ENCODE measurements at regions not wholly inside any gene's neighbourhood (a gene's known extent, or its start where the extent isn't known, plus 50 kb on each side); places are given as distances from the start of the nearest gene placed in this dataset.

- no peaks in the 10 kb centered on the region for H3K4me1 Mint-ChIP-seq (ENCODE audit: low read depth in 2 of 2)
Observed at GRCh38 chr11:119918347-119918746, 189.3 kb upstream of the NECTIN1 start.

GRCh38 chr11:119916568-119916967 lies 187.6 kb upstream of the NECTIN1 start:
- Mint-ChIP-seq H3K4me3 (no peak overlapping the region), H3K4me1 (ENCODE audit: low read depth in 2 of 2) (no peaks in the 10 kb centered on the region), H3K36me3 (no peaks in the 10 kb centered on the region), H3K27ac (no peak overlapping the region), H3K9me3 (no peaks in the 10 kb centered on the region), H3K27me3 (peaks cover 13 to 16% of the 10 kb centered on the region in 2 donors)
- no peak for ATAC-seq
- no peak for DNase-seq (ENCODE audit: low spot score)

More at GRCh38 chr11:119918347-119918746, 189.3 kb upstream of the NECTIN1 start:
- ATAC-seq (no peak), DNase-seq (ENCODE audit: low spot score) (no peak)
- Mint-ChIP-seq H3K27me3 (peaks cover 31% of the 10 kb centered on the region in 2 donors), H3K9me3 (no peaks in the 10 kb centered on the region), H3K4me3 (no peak overlapping the region), H3K27ac (no peak overlapping the region), H3K36me3 (no peaks in the 10 kb centered on the region)

- Mint-ChIP-seq H3K9me3 (no peaks in the 10 kb centered on the region), H3K27ac (no peak overlapping the region), H3K36me3 (no peaks in the 10 kb centered on the region), H3K4me1 (ENCODE audit: low read depth in 2 of 2) (no peaks in the 10 kb centered on the region), H3K4me3 (no peak overlapping the region), H3K27me3 (peaks cover 14 to 27% of the 10 kb centered on the region in 2 donors)
- DNase-seq (ENCODE audit: low spot score) (no peak), ATAC-seq (no peak)
Observed at GRCh38 chr11:119912229-119912628, 183.2 kb upstream of the NECTIN1 start.

GRCh38 chr11:119910650-119911049 lies 181.7 kb upstream of the NECTIN1 start:
- H3K27me3 Mint-ChIP-seq = peaks cover 16 to 31% of the 10 kb centered on the region in 2 donors
- H3K27ac Mint-ChIP-seq = no peak overlapping the region
- no peak overlapping the region for H3K4me3 Mint-ChIP-seq
- no peak for ATAC-seq
- H3K36me3 Mint-ChIP-seq = no peaks in the 10 kb centered on the region
- no peaks in the 10 kb centered on the region for H3K9me3 Mint-ChIP-seq
- DNase-seq (ENCODE audit: low spot score) = no peak
- no peaks in the 10 kb centered on the region for H3K4me1 Mint-ChIP-seq (ENCODE audit: low read depth in 2 of 2)

- H3K9me3 Mint-ChIP-seq = no peaks in the 10 kb centered on the region
- H3K4me3 Mint-ChIP-seq = no peak overlapping the region
- H3K27me3 Mint-ChIP-seq = peaks cover 21 to 37% of the 10 kb centered on the region in 2 donors
Observed at GRCh38 chr11:119910051-119910450, 181.1 kb upstream of the NECTIN1 start.

GRCh38 chr11:119909495-119909894 lies 180.5 kb upstream of the NECTIN1 start:
- DNase-seq (ENCODE audit: low spot score) = no peak
- H3K4me3 Mint-ChIP-seq = no peak overlapping the region
- H3K9me3 Mint-ChIP-seq = no peaks in the 10 kb centered on the region
- H3K36me3 Mint-ChIP-seq = no peaks in the 10 kb centered on the region
- ATAC-seq = no peak
- H3K27me3 Mint-ChIP-seq = peaks cover 21 to 39% of the 10 kb centered on the region in 2 donors
- no peaks in the 10 kb centered on the region for H3K4me1 Mint-ChIP-seq (ENCODE audit: low read depth in 2 of 2)
- H3K27ac Mint-ChIP-seq = no peak overlapping the region

More at GRCh38 chr11:119910051-119910450, 181.1 kb upstream of the NECTIN1 start:
- ATAC-seq (no peak), DNase-seq (ENCODE audit: low spot score) (no peak)
- no peaks in the 10 kb centered on the region for H3K4me1 Mint-ChIP-seq (ENCODE audit: low read depth in 2 of 2)
- H3K27ac Mint-ChIP-seq = no peak overlapping the region
- H3K36me3 Mint-ChIP-seq = no peaks in the 10 kb centered on the region

GRCh38 chr11:119909077-119909476 lies 180.1 kb upstream of the NECTIN1 start:
- Mint-ChIP-seq H3K4me1 (ENCODE audit: low read depth in 2 of 2) (no peaks in the 10 kb centered on the region), H3K27ac (no peak overlapping the region), H3K36me3 (no peaks in the 10 kb centered on the region), H3K27me3 (peaks cover 21 to 39% of the 10 kb centered on the region in 2 donors), H3K9me3 (no peaks in the 10 kb centered on the region), H3K4me3 (no peak overlapping the region)
- ATAC-seq = no peak
- no peak for DNase-seq (ENCODE audit: low spot score)

GRCh38 chr11:119908573-119908904 lies 179.5 kb upstream of the NECTIN1 start:
- Mint-ChIP-seq H3K27ac (no peak overlapping the region), H3K4me1 (ENCODE audit: low read depth in 2 of 2) (no peaks in the 10 kb centered on the region), H3K4me3 (no peak overlapping the region), H3K27me3 (peaks cover 21 to 39% of the 10 kb centered on the region in 2 donors), H3K36me3 (no peaks in the 10 kb centered on the region), H3K9me3 (no peaks in the 10 kb centered on the region)
- ATAC-seq (no peak), DNase-seq (ENCODE audit: low spot score) (no peak)

GRCh38 chr11:119907878-119908572 lies 179.0 kb upstream of the NECTIN1 start:
- Mint-ChIP-seq H3K4me3 (no peak overlapping the region), H3K9me3 (no peaks in the 10 kb centered on the region), H3K27ac (no peak overlapping the region), H3K36me3 (no peaks in the 10 kb centered on the region), H3K27me3 (peaks cover 21 to 39% of the 10 kb centered on the region in 2 donors), H3K4me1 (ENCODE audit: low read depth in 2 of 2) (no peaks in the 10 kb centered on the region)
- ATAC-seq (no peak), DNase-seq (ENCODE audit: low spot score) (no peak)

GRCh38 chr11:119907122-119907851 lies 178.3 kb upstream of the NECTIN1 start:
- no peak for ATAC-seq
- Mint-ChIP-seq H3K36me3 (no peaks in the 10 kb centered on the region), H3K4me3 (no peak overlapping the region), H3K27ac (no peak overlapping the region), H3K9me3 (no peaks in the 10 kb centered on the region), H3K4me1 (ENCODE audit: low read depth in 2 of 2) (no peaks in the 10 kb centered on the region), H3K27me3 (peaks cover 21 to 39% of the 10 kb centered on the region in 2 donors)
- no peak for DNase-seq (ENCODE audit: low spot score)

GRCh38 chr11:119906376-119906775 lies 177.4 kb upstream of the NECTIN1 start:
- no peaks in the 10 kb centered on the region for H3K9me3 Mint-ChIP-seq
- no peak for DNase-seq (ENCODE audit: low spot score)
- H3K4me3 Mint-ChIP-seq = no peak overlapping the region
- H3K36me3 Mint-ChIP-seq = no peaks in the 10 kb centered on the region
- H3K27ac Mint-ChIP-seq = no peak overlapping the region
- peaks cover 25 to 39% of the 10 kb centered on the region in 2 donors for H3K27me3 Mint-ChIP-seq
- H3K4me1 Mint-ChIP-seq (ENCODE audit: low read depth in 2 of 2) = no peaks in the 10 kb centered on the region
- ATAC-seq = no peak

GRCh38 chr11:119905162-119905561 lies 176.2 kb upstream of the NECTIN1 start:
- Mint-ChIP-seq H3K27me3 (peaks cover 28 to 39% of the 10 kb centered on the region in 2 donors), H3K36me3 (no peaks in the 10 kb centered on the region)

GRCh38 chr11:119904531-119905035 lies 175.6 kb upstream of the NECTIN1 start:
- Mint-ChIP-seq H3K9me3 (no peaks in the 10 kb centered on the region), H3K27me3 (peaks cover 27 to 37% of the 10 kb centered on the region in 2 donors), H3K4me1 (ENCODE audit: low read depth in 2 of 2) (no peaks in the 10 kb centered on the region), H3K27ac (no peak overlapping the region), H3K4me3 (no peak overlapping the region), H3K36me3 (no peaks in the 10 kb centered on the region)
- ATAC-seq (no peak), DNase-seq (ENCODE audit: low spot score) (no peak)

More at GRCh38 chr11:119905162-119905561, 176.2 kb upstream of the NECTIN1 start:
- no peaks in the 10 kb centered on the region for H3K4me1 Mint-ChIP-seq (ENCODE audit: low read depth in 2 of 2)
- no peak for ATAC-seq
- no peaks in the 10 kb centered on the region for H3K9me3 Mint-ChIP-seq
- no peak overlapping the region for H3K27ac Mint-ChIP-seq
- no peak overlapping the region for H3K4me3 Mint-ChIP-seq
- no peak for DNase-seq (ENCODE audit: low spot score)

- DNase-seq (ENCODE audit: low spot score) (no peak), ATAC-seq (no peak)
- H3K36me3 Mint-ChIP-seq = no peaks in the 10 kb centered on the region
- H3K4me3 Mint-ChIP-seq = no peak overlapping the region
- no peak overlapping the region for H3K27ac Mint-ChIP-seq
- H3K9me3 Mint-ChIP-seq = no peaks in the 10 kb centered on the region
- H3K4me1 Mint-ChIP-seq (ENCODE audit: low read depth in 2 of 2) = no peaks in the 10 kb centered on the region
- H3K27me3 Mint-ChIP-seq = peaks cover 24 to 30% of the 10 kb centered on the region in 2 donors
Observed at GRCh38 chr11:119903821-119904220, 174.8 kb upstream of the NECTIN1 start.

All from natural killer cell treated with Interleukin-12 subunit alpha and Interleukin-12 subunit beta and Interleukin-15 and Interleukin-18, amount 100 ng/mL, for 72 hours (primary cell).